HG02759 (cell line): ENCODE measurements at regions not wholly inside any gene's neighbourhood (a gene's known extent, or its start where the extent isn't known, plus 50 kb on each side); places are given as distances from the start of the nearest gene placed in this dataset.

Source experiments
- ATAC-seq: cut with Tn5 transposase; IDR thresholded peaks from one replicate; pipeline ENCODE4 v1.9.1; 2021; ENCODE audit warnings: mild to moderate bottlenecking, moderate library complexity; ENCODE audit not compliant: unreplicated experiment

DNA sequence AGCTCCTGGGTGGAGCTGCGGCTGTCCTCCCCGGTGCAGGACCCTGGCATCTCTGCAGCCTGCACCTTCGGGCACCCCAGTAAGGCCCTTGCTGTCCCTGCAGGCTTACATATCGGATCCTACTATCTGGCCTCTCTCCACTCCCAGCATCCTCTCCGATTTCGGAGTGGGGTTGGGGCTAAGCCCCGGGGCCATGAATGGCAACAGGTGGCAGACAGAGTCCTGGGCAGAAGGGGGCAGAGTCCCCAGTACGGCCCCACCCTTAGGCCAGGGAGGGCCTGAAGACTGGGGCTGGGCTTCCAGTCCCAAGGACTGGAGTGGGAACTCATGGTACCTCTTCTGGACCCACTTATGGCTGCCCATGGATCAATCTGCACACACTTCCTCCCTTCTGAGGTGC is 180.4 kb upstream of the MC4R start:
- no peak for ATAC-seq

DNA sequence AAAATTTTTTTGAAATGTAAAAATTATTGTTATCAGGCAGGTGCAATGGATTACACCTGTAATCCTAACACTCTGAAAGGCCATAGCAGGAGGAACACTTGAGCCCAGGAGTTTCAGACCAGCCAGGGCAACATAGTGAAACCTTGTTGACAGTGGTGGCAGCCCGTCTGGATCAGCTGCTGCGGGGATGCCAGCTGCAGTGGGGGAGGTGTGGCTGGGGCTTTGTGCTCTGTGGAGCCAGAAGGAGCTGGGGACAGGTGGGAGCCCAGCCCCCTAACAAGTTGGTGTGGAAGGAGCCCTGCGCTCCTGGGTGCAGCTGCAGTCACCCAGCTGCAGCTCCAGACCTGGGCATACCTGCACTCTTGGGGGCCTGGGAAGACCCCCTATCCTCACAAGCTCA is 182.4 kb upstream of the MC4R start:
- ATAC-seq: no peak

DNA sequence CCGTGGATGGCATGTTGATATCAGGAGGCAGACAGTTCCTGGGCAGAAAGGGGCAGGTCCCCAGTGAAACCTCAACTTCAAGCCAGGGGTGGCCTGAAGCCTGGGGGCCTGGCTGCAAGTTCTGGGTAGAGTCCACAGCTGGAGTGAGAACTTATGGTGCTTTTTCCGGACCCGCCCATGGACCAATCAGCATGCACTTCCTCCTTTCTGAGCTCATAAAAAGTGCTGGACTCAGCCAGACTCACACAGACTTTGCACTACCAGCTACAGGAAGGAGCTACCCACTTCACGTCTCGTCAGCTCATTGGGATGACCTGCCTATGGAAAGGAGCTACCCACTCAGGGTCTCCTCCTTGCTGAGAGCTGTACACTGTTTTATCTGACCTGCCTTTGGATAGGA is 183.1 kb upstream of the MC4R start:
- ATAC-seq: no peak

DNA sequence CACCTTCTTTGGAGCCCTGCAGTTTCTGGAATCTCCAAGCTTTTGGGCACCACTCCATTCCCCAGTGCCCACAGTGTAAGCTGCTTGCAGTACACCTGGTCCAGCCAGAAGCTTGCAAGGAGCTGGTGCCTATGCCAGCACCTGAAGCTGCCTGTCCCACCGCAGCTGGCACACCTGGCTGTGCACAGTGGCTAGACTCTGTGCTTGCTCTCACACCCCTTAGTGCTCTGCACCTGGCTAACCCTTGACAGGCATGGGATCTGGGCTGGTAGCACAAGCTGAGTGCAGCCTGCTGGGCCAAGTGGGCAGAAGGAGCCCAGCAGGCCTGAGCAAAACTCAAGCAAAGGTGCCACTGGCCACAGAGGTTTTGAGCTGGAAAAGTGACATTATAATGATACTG is 183.8 kb upstream of the MC4R start:
- ATAC-seq: no peak

DNA sequence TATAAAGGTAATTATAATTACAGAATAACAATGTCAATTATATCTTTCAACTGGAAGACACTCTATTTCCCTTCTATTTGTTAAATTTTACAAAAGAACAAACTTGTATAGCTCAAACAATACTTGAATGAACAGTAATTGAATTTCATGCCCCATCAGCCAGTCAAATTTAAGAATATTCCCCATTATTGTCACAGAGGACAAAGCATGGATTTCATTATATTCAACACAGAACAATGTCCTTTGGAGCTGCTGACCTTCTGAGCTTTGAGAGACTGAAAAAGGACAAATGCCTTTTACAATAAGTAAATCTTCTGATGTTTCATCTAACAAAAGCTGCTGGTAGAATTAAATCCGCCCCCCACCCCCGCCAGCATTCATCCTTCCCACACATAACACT is 187.5 kb upstream of the MC4R start:
- no peak for ATAC-seq

DNA sequence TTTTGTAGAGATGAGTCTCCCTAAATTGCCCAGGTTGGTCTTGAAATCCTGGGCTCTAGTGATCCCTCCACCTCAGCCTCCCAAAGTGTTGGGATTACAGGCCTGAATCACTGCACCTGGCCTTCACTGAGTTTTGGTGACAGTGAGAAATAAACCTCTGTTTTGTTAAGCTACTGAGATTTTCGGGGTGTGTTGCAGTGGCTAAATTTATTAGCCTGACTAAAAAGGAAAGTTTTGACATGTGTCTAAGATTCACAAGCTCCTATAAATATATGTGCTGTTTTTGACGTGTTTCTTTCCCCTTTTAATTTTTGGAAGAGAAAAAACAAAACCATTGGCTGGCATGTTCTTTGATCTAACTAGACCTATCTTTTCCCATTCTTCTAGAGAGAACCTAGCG is 190.5 kb upstream of the MC4R start:
- ATAC-seq: no peak

DNA sequence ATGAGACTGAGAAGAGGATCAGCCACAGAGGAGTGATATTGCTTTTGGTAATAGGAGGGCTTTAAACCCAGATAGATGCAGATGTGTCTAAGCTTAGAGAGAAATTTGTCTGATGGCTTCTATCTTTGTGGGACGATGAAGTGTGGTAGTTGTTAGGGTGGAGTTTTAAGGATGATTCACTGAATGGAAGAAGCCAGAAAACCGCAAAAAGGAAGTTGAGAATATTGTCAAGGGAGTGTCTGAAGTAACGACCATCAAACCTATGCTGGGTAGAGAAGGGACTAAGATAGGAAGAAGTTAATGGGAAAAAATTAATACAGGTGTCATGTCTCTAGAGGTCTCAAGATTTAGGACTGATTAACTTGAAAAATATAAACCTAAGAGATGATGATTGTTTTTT is 195.6 kb upstream of the MC4R start:
- no peak for ATAC-seq

DNA sequence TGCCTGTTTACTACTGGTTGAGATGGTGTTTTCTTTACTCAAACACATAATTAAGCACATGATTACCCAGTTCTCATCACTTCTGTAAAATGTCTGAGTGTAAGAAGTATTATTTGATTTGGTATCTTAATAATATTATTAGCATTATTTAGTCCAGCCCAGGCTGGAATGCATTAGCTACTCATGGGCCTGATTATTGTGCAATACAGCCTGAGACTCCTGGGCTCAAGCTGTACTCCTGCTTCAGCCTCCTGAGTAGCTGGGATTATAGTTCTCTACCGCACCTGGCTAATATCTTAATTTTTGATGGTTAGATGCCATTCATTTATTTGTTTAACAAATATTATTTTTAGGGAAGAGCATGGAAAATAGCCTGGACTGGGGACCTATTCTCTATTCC is 197.6 kb upstream of the MC4R start:
- no peak for ATAC-seq

DNA sequence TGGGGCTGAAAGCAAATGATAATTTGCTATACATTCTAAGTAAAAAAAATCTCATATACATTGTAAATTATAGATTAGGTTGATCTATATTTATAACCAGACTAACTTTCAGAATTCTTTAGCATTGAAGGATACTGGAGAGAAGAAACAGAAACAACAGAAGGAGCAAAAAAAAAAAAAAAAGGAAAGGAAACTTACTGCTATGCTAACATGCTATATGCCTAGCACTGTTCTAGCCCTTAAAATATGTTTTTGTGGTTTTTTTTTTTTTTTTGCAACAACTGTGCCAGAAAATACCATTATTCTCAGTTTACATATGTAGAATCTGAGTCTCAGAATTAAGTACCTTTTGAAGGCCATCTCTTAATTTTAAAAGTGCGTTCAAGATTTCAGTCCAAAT is 204.9 kb upstream of the MC4R start:
- ATAC-seq: no peak

DNA sequence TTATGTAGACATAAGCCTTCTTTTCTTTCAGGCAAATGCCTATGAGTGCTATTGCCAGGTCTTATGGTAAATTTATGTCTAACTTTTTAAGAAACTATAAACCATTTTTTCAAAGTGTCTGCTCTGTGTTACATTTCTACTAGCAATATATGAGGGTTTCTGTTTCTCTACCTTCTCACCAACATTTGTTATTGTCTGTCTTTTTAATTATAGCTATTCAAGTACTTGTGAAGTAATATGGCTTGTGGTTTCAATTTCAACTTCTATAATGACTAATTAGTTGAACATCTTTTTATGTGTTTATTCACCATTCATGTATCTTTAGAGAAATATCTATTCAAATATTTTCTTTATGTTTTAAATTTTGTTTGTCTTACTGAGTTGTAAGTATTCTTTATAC is 213.1 kb upstream of the MC4R start:
- no peak for ATAC-seq

DNA sequence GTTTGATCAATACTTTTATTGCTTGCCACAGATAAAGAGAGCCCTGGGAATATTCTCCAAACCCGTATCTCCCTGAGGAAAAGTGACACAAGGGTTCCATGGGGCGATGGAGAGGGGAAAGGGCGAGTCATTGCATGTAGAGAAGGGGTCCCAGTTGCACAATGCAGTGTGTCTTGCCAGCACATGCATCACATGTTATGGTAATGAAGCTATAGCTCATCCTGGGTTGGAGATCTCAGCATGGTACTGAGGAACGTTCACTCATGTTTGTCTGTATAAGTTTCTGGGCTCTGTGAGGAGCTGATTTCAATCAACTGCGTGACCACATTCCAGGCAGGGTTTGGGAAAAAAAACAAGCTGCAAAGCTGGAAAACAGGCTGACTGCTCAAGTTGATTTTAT is 220.7 kb upstream of the MC4R start:
- ATAC-seq: no peak

DNA sequence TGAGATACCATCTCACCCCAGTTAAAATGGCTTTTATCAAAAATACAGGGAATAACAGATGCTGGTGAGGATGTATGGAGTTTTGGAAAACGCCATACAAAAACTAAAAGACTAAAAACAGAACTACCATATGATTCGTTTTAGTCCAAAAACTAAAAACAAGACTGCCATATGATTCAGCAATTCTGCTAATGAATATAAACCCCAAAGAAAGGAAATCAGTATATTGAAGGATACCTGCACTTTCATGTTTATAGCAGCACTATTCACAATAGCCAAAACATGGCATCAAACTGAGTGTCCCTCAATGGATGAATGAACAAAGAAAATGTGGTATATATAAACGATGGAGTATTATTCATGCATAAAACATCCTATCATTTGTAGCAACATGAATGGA is 224.4 kb upstream of the MC4R start:
- peak; percentile 46 for ATAC-seq

DNA sequence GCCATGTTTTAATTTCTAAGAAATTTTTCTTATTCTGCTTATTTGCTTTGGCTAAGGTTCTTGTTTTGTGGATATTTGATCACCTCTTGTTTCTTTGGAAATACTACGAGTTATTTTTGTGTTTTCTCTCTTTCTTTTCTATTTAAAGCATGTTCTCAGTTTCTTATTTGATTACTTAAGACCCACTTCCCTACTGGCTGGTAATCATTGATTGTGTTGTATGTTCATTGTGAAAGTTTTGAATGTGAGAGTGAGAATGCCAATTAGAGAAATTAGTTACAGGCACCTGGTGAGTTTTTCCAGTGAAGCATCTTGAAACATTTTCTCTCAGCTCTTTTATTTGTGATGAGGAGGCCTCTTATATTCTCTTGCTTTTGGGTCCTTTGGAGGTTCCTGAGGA is 226.7 kb upstream of the MC4R start:
- peak; percentile 95 for ATAC-seq

DNA sequence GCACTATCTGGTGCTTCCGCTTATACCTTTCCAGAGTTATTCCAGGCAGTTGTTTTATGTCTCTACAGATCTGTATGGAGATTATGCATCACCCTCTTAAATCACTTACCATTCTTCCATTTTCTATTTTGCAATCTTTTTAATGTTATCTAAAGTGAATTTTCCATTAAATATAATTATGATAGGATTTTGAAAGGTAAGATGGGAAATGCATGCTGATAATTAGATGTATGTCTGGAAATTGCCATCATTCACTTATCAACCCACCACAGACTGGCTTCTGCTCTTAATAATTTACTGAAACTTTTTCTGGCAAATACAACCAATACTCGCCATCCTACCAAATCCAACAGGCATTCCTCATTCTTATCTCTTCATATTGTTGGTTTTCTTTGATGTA is 227.4 kb upstream of the MC4R start:
- ATAC-seq: no peak

DNA sequence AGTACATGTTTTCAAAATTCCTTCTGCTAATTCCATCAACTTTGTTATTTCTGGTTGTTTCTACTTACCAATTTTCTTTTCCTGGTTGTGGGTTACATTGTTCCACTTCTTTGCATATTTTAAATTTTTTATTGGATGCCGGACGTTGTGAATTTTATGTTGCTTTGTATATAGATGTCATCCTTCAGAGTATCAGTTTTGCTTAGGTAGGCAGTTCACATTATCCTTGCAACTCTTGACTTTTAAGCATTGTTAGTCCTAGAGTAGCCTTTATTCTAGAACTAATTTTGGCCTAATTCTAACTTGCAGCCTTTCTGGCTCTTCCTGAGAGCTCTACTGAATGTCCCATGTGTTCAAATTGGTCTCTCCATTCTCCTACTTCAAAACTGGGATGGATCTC is 228.7 kb upstream of the MC4R start:
- no peak for ATAC-seq

DNA sequence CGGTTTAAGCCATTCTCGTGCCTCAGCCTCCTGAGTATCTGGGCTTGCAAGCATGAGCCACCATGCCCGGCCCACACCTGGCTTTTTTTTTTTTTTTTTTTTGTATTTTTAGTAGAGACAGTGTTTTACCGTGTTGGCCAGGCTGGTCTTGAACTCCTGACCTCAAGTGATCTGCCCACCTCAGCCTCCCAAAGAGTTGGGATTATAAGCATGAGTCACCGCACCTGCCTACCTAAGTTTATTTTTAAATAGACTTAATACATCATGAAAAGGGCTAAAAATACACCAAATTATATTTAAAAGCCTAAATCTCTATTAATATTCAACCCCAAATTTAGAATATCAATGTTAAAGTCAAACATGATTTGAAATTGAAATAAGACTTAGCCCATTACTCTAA is 250.8 kb upstream of the MC4R start:
- no peak for ATAC-seq

DNA sequence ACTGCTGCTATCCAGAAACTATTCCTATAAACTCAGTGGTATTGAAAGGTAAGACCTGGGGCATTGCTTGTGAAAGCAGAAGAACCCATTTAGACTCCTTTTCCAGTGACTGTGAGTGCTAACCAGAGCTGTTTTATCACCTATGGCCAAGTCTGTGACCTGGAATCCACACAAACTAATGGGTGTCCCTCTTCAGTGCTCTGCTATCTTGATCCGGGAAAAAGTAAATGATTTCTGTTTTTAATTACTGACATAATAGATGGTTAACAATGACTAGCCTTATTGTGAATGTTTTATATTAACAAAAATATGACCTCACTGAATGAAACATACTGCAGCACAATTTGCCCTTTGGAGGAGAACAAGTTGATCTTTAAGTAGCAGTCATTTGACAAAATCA is 251.6 kb upstream of the MC4R start:
- no peak for ATAC-seq

DNA sequence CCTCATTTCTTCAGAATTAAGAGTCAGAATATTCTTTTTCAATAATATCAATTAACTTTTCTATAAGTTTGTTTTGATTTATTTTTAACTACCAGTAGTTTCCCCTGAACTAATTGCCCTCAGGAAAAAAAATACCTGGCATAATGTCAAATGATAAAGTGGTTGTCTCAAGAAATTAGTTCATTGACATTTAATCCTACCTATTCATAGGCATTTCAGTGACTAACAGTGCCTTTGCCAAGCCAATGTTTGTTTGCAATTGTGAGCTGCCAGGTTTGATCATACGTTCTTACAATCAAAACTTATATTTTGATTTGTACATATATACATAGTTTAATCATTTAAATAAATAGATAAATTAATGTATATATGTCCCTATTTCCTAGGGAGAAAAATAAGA is 267.3 kb upstream of the MC4R start:
- ATAC-seq: no peak

DNA sequence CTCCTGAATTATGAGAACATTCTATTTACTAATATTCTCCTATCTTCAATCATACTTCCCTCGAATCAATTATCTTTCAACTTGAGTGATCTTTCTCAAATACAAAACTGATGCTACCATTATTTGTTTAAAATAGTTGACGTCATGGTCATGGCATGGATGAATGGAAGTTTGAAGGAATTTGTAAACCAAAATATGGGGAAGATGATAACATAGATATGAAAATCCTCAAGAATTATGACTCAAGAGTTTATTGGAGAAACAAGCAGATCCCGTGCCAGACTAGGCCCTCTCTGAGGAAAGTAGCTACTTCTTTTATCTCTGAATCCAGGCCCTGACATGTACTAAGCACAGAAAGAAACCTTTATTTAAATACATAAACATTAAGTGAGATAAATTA is 270.4 kb upstream of the MC4R start:
- no peak for ATAC-seq

DNA sequence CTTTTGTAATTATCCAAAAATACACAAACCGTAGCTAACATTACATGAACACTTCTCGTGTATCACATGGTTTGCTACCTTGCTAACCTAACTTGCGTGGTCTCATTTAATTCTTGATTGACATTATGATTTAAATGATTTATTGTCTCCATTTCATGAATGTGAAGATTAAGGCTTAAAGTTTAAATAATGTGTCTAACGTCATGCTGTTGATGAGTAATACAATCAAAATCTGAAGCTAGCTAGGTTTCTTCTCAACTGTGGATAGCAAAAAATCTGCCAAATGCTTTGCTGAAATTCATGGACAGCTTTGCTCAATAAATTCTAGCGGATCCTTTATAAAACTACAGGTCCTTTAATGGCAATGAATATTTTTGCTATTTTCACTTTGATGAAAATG is 274.1 kb upstream of the MC4R start:
- no peak for ATAC-seq

DNA sequence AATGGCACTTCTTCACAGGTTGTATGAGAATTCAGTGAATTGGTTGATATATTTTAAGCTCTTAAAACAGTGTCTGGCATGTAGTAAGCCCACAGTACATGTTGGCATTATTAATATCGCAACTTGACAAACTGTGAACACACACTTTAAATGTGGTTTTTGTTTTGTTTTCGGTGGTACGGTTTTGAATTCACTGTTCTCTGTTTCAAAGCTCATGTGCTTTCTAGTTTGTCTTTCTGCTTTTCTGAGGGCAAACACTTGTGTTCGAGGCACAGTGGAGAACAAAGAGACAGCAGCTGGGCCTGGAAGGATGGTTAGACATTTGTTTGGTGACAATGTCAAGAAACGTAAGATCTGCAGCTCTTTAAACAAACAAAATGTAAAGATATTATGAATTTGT is 276.5 kb upstream of the MC4R start:
- ATAC-seq: peak; percentile 99

DNA sequence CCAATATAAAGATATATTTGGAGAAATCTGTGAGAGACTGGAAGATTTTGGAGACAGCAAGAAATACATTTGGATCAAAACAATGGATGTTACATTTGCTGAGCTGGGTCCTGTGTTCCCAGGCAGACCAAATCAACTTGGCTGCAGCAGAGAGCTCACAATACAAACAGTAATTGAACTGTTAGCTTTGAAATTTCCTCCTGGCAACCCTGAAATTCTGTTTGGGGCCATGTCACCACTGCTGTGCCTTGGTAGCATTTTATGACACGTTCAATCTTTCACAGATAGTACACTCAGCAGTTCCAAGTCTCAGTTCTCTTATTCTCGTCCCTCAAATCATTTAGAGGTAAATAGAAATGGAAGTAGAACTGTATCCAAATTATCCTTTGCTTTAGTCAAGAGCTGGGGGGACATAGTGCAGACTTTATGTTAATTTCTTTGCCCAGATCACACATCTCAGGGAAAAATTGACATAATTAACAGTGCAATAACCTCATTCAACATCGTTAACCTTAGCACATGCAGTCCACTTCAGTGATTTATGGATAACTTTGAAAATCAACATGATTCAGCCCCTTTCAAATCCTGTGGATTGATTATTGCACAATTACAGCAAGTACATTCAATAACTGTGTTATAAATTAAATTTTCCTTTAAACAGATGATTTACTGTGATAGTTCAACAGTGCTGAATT is 277.4 kb upstream of the MC4R start:
- ATAC-seq: no peak

DNA sequence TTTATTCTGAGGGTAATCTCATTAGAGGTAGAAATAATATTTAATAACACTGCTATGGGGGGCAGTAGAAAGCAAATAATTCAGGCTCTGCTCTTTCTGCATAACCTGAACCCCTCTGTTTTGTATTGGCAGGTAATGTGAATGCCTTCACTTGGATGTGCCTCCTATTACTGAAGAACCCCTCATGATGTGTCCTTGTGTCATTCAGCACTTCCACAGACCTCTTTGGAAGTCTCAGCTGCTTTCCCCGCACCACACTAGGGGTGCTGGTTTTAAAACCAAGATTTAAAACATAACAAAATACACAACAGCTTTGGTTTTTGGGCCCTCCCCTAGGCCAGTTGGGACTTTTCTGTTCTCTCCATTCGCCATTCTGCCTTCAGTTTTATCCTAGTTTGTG is 281.7 kb upstream of the MC4R start:
- ATAC-seq: no peak

DNA sequence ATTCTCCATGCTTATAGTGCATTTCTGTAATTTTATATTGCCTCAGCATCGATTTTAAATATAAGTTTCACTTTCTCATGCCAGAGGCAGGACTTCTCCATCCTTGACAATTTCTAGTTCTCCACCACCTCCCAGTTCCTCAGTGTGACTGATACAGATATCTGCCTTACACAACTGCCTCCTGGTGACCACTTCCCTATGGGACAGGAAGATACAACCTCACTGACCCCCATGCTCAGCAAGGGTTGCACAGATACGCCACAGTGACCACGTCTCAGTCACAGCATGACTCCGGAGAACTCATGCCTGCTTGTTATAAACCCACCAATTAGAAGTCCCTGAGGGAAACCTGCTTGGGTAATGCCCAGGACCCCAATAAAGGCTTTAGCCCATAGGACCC is 284.0 kb upstream of the MC4R start:
- ATAC-seq: peak; percentile 73
